ENCODE measurements at regions not wholly inside any gene's neighbourhood (a gene's known extent, or its start where the extent isn't known, plus 50 kb on each side); places are given as distances from the start of the nearest gene placed in this dataset.
A peak's percentile ranks its signal among the peaks of the same experiment; 100 is the strongest.
"Not testable (repeated sequence)": the region's sequence is repeated elsewhere in the genome, so short reads cannot be mapped to it uniquely, and the experiment has no call there.

- DNase-seq = no peak
Observed at GRCh38 chr1:116185161-116185701, 74.0 kb downstream of the MAB21L3 start.

- DNase-seq = no peak
Observed at GRCh38 chr1:116189481-116189880, 78.3 kb downstream of the MAB21L3 start.

GRCh38 chr1:116191294-116191693, 80.1 kb downstream of the MAB21L3 start:
- no peak for DNase-seq

- DNase-seq = no peak
Observed at GRCh38 chr1:116193768-116194167, 82.6 kb downstream of the MAB21L3 start.

GRCh38 chr1:116194568-116194967, 83.4 kb downstream of the MAB21L3 start:
- no peak for DNase-seq

- no peak for DNase-seq
Observed at GRCh38 chr1:116195077-116195868, 84.1 kb downstream of the MAB21L3 start.

- DNase-seq = not testable (repeated sequence)
Observed at GRCh38 chr1:116200343-116200742, 89.1 kb downstream of the MAB21L3 start.

GRCh38 chr1:116201911-116202310, 90.7 kb downstream of the MAB21L3 start:
- no peak for DNase-seq

GRCh38 chr1:116203181-116203723, 92.1 kb downstream of the MAB21L3 start:
- DNase-seq = no peak

- no peak for DNase-seq
Observed at GRCh38 chr1:116203920-116204319, 92.7 kb downstream of the MAB21L3 start.

GRCh38 chr1:116205941-116206679, 94.9 kb downstream of the MAB21L3 start:
- no peak for DNase-seq

- no peak for DNase-seq
Observed at GRCh38 chr1:116207126-116207735, 96.0 kb downstream of the MAB21L3 start.

GRCh38 chr1:116208136-116208535, 96.9 kb downstream of the MAB21L3 start:
- DNase-seq = no peak

- no peak for DNase-seq
Observed at GRCh38 chr1:116211294-116211693, 100.1 kb downstream of the MAB21L3 start.

- no peak for DNase-seq
Observed at GRCh38 chr1:116218922-116219321, 107.7 kb downstream of the MAB21L3 start.

GRCh38 chr1:116219651-116220434, 108.6 kb downstream of the MAB21L3 start:
- no peak for DNase-seq

- no peak for DNase-seq
Observed at GRCh38 chr1:116224111-116224510, 112.9 kb downstream of the MAB21L3 start.

- no peak for DNase-seq
Observed at GRCh38 chr1:116224561-116224960, 113.4 kb downstream of the MAB21L3 start.

- no peak for DNase-seq
Observed at GRCh38 chr1:116226017-116226416, 114.8 kb downstream of the MAB21L3 start.

- peak; percentile 83 for DNase-seq
Observed at GRCh38 chr1:116228511-116228910, 117.3 kb downstream of the MAB21L3 start.

GRCh38 chr1:116230712-116231111, 119.5 kb downstream of the MAB21L3 start:
- no peak for DNase-seq

- no peak for DNase-seq
Observed at GRCh38 chr1:116231752-116232151, 120.6 kb downstream of the MAB21L3 start.

All from MV-4-11 (cell line).